GM18873 (cell line): ENCODE measurements at regions not wholly inside any gene's neighbourhood (a gene's known extent, or its start where the extent isn't known, plus 50 kb on each side); places are given as distances from the start of the nearest gene placed in this dataset.
A peak's percentile ranks its signal among the peaks of the same experiment; 100 is the strongest.
"Not testable (repeated sequence)": the region's sequence is repeated elsewhere in the genome, so short reads cannot be mapped to it uniquely, and the experiment has no call there.

ENCODE experiments used
- ATAC-seq: cut with Tn5 transposase; IDR thresholded peaks from one replicate; pipeline ENCODE4 v1.9.1; 2021; ENCODE audit warnings: mild to moderate bottlenecking, moderate library complexity, moderate number of reproducible peaks; ENCODE audit not compliant: unreplicated experiment, low FRiP score

- ATAC-seq, result no peak
Measured at GRCh38 chr20:11502671-11503070, 415.0 kb upstream of the BTBD3 start.

GRCh38 chr20:11509776-11510175, 407.9 kb upstream of the BTBD3 start:
- ATAC-seq, result no peak

DNA sequence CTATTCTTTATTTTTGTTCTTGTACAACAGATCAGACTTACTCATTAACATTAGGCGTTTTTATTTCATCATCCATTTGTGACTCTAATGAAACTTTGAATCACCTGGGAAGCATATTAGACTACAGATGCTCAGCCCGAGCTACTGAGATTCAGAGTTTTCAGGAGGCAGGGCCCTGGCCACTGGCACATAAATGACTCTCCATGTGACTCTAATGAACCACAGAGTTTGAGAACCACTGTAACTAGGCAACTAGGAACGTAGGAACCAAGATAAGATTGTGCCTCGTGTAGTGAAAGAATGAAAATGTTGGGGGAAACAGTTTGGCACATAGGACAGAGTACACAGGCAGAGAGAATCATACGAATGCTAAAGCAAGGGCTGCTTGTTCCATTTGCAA, 405.9 kb upstream of the BTBD3 start:
- no peak for ATAC-seq

DNA sequence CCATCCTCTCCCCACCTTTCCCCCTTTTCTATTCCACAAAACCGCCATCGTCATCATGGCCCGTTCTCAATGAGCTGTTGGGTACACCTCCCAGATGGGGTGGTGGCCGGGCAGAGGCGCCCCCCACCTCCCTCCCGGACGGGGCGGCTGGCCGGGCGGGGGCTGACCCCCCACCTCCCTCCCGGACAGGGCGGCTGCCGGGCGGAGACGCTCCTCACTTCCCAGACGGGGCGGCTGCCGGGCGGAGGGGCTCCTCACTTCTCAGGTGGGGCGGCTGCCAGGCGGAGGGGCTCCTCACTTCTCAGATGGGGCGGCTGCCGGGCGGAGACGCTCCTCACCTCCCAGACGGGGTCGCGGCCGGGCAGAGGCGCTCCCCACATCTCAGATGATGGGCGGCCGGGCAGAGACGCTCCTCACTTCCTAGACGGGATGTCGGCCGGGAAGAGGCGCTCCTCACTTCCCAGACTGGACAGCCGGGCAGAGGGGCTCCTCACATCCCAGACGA, 404.4 kb upstream of the BTBD3 start:
- ATAC-seq, result not testable (repeated sequence)

DNA sequence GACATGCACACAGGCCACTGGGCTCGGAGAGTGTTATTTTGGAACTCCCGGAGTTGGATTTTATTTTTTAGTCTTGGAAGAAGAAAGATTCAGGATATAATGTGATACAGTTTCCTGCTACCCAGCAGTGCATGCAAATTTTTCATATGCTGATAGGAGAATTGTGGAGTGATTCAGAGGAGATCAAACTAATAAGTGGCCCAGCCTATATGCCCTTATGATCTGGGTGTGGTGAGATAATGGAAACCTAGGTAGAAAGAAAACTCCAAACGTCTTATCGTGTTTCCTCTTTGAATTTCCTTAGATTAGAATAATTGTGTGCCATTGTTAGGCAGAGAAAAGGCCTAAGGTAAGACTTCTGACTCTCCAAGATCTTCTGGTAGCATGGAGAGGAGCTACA, 401.2 kb upstream of the BTBD3 start:
- ATAC-seq, result no peak

DNA sequence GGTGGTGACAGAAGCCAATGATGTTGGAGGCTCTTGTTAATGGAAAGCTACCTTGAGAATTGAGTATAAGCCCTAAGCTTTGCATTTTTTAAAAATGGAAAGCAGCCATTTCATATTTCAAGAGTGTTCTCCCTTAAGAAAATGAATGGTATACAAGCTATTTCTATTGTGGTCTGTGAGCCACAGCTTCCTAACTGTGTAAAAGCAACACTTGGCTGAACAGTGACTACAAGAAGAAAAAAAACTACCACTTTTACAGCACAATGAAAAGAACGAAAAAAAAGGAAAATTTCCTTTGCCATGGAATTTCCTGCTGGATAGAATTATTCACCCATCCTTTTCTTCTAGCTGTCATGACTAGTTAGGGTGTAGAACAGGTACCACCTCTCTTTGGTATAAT, 397.1 kb upstream of the BTBD3 start:
- no peak for ATAC-seq

GRCh38 chr20:11521476-11522365, 396.0 kb upstream of the BTBD3 start:
- no peak for ATAC-seq

DNA sequence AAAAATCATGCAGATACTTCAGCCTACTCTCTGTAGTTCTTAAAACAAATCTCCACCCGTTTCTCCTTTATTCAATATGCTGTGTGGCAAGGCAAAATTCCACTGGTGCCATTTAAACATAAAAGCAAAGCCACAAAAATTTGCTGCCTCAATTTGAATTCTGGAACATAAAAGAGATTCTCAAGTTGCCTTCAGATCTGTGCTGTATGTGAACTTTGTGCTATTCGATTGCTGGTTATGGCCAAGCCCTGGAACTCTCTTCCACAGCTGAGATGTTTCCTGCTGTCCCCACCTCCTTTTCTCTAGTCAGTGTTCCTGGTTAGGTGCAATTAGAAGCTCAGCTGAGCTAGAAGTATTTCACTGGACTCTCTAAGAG, 395.3 kb upstream of the BTBD3 start:
- no peak for ATAC-seq

DNA sequence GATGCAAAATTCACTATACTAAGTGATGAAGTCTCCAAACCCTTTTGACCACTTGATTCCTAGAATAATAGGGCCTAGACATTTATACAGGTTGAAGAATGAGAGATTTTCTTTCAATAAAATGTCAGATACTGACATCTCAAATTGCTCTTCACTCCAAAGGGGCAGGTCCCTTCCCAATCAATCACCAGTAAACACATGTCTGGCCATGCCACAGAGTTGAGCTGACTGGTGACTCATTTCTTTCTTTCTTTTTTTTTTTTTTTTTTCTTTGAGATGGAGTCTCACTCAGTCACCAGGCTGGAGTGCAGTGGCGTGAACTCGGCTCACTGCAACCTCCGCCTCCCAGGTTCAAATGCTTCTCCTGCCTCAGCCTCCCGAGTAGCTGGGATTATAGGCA, 388.6 kb upstream of the BTBD3 start:
- ATAC-seq, result no peak

DNA sequence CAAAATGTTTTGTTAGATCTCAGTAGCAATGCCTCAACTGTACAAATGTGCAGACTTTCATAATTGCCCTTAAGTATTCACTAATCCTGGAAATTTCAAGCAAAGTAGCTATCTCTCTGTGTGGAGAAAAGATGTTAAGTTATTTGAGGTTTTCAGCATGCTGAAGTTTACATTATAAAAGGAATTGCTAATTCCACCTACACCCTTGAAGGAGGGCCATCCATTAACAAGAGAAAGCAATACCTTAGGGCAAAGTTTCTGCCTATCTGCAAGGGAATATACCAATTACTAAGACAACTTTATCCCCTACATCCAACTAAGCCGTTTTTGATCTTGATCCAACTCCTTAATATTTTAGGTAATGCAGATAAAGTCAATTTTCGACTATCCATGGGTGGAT, 380.7 kb upstream of the BTBD3 start:
- ATAC-seq, result no peak

- no peak for ATAC-seq
Measured at GRCh38 chr20:11539450-11539849, 378.2 kb upstream of the BTBD3 start.

DNA sequence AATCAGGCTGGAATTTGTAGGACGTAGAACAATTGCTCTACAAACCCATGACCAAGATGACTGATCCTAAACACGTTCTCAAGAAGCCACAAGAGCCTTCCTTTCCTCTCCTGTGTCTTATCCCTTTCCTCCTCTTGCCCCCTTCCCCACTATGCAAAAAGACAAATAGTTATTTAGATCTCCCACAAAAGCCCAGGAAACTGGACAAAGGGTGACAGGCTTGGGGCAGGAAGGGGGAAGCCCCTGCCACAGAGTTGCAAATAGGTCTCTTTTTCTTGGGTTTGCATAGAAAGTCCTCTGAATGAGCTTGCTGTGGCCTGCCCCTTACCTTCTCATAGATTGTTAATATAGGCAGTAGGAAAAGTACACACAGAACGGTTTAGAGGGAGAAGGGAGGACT, 377.1 kb upstream of the BTBD3 start:
- no peak for ATAC-seq

DNA sequence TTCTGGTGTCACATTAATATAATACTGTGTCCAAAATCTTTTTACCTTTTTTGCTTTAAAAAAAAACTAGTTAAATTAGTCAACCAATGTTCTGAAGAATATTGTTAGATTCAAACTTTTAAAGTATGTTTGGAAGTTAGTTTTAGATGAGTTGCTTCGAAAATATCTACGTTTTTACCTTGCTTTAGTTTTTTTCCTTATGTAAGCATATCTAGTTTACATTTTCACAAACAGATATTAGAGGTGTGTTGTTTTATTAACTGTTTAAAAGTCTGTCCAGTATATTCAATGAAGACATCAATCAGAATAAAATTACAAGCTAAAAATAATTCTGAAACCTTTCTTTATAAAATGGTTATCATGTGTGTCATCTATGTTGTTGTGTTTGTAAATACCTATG, 375.0 kb upstream of the BTBD3 start:
- no peak for ATAC-seq

GRCh38 chr20:11544029-11544678, 373.5 kb upstream of the BTBD3 start:
- ATAC-seq, result peak; percentile 60

- ATAC-seq, result no peak
Measured at GRCh38 chr20:11546939-11547338, 370.8 kb upstream of the BTBD3 start.

- ATAC-seq, result no peak
Measured at GRCh38 chr20:11549172-11550103, 368.3 kb upstream of the BTBD3 start.

- ATAC-seq, result no peak
Measured at GRCh38 chr20:11550657-11551338, 366.9 kb upstream of the BTBD3 start.

- ATAC-seq, result no peak
Measured at GRCh38 chr20:11551479-11551878, 366.2 kb upstream of the BTBD3 start.

DNA sequence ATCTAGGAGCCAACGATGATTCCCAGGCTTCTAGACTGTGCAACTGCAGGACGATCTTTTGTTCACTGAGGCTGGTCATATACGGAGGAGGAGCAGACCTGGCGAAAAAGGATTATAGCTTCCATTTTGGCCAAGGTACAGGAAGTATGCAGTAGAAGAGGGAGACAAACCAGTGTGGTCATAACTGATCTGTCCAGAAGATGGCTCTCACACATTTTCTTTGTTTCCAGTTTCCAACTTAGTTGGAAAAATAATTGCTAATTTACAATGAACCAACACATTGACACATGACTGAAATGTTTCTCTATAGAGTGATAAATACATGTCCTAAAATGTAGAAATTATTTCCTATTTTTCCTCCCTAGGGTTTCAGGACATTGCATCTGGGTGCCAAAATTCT, 364.1 kb upstream of the BTBD3 start:
- no peak for ATAC-seq

DNA sequence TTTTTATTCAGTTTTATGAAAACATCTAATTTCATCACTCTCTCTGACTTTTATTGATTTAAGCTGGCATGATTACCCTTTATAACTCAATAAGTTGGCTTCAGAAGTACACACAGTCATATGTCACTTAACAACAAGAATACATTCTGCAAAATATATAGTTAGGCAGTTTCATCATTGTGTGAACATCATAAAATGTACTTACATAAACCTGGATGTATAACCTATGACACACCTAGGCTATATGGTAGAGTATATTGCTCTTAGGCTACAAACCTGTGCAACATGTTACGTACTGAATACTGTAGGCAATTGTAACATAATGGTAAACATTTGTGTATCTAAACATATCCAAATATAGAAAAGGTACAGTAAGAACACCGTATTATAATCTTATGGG, 362.2 kb upstream of the BTBD3 start:
- ATAC-seq, result no peak
